ENCODE measurements at regions not wholly inside any gene's neighbourhood (a gene's known extent, or its start where the extent isn't known, plus 50 kb on each side); places are given as distances from the start of the nearest gene placed in this dataset.

- Histone ChIP-seq H3K18ac (ENCODE audit: low read length) (no peak overlapping the region), H3K36me3 (ENCODE audit: control insufficient read depth, insufficient read depth, low read length) (no peaks in the 10 kb centered on the region), H3K9ac (ENCODE audit: low read length) (no peak overlapping the region), H2BK5ac (ENCODE audit: low read length) (no peak overlapping the region), H3K4me2 (ENCODE audit: low read length) (no peak overlapping the region), H3K4me3 (ENCODE audit: low read length) (no peak overlapping the region), H4K8ac (ENCODE audit: low read depth, low read length) (no peak overlapping the region), H4K5ac (ENCODE audit: low read length) (no peak overlapping the region), H3K4me1 (ENCODE audit: control insufficient read depth, low read depth, low read length) (peaks cover 5% of the 10 kb centered on the region), H3K4ac (ENCODE audit: low read depth, low read length) (no peak overlapping the region), H3K79me2 (ENCODE audit: control insufficient read depth, insufficient read depth, low read length) (no peaks in the 10 kb centered on the region), H3K27me3 (ENCODE audit: insufficient read depth, low read length, poor library complexity) (peaks cover 5% of the 10 kb centered on the region), H2AK5ac (ENCODE audit: low read length) (no peak overlapping the region), H3K79me1 (ENCODE audit: low read length) (no peaks in the 10 kb centered on the region), H3K27ac (ENCODE audit: low read depth, low read length) (no peak overlapping the region), H3K56ac (ENCODE audit: low read length) (no peak overlapping the region), H2BK15ac (replicated peaks; ENCODE audit: low read depth) (no peak overlapping the region), H3K23ac (ENCODE audit: low read length) (no peak overlapping the region), H2BK120ac (ENCODE audit: low read depth, low read length) (no peak overlapping the region)
- DNase-seq, result no peak
- WGBS (ENCODE audit: extremely low coverage, insufficient coverage, low lambda C conversion rate), result no CpG with 5 or more reads among the region's 2 CpGs
Measured at GRCh38 chr1:38580594-38580993, 279.0 kb downstream of the RRAGC start.

- WGBS (ENCODE audit: extremely low coverage, insufficient coverage, low lambda C conversion rate), result no CpG with 5 or more reads among the region's 5 CpGs
- no peak overlapping the region for H3K27ac ChIP-seq (ENCODE audit: low read depth, low read length)
- no peak overlapping the region for H3K56ac ChIP-seq (ENCODE audit: low read length)
- peaks cover 5% of the 10 kb centered on the region for H3K4me1 ChIP-seq (ENCODE audit: control insufficient read depth, low read depth, low read length)
- H3K4me3 ChIP-seq (ENCODE audit: low read length), result no peak overlapping the region
- no peak overlapping the region for H2BK15ac ChIP-seq (replicated peaks; ENCODE audit: low read depth)
- no peaks in the 10 kb centered on the region for H3K36me3 ChIP-seq (ENCODE audit: control insufficient read depth, insufficient read depth, low read length)
- no peak overlapping the region for H3K18ac ChIP-seq (ENCODE audit: low read length)
- peak overlapping the region; percentile 58 for H3K4me2 ChIP-seq (ENCODE audit: low read length)
- H2AK5ac ChIP-seq (ENCODE audit: low read length), result no peak overlapping the region
- no peaks in the 10 kb centered on the region for H3K79me1 ChIP-seq (ENCODE audit: low read length)
- no peak overlapping the region for H4K5ac ChIP-seq (ENCODE audit: low read length)
- H4K8ac ChIP-seq (ENCODE audit: low read depth, low read length), result no peak overlapping the region
- no peak overlapping the region for H3K23ac ChIP-seq (ENCODE audit: low read length)
- no peak for DNase-seq
- no peak overlapping the region for H2BK120ac ChIP-seq (ENCODE audit: low read depth, low read length)
- no peaks in the 10 kb centered on the region for H3K79me2 ChIP-seq (ENCODE audit: control insufficient read depth, insufficient read depth, low read length)
- no peak overlapping the region for H3K9ac ChIP-seq (ENCODE audit: low read length)
- no peak overlapping the region for H2BK5ac ChIP-seq (ENCODE audit: low read length)
- H3K4ac ChIP-seq (ENCODE audit: low read depth, low read length), result no peak overlapping the region
- H3K27me3 ChIP-seq (ENCODE audit: insufficient read depth, low read length, poor library complexity), result peaks cover 5% of the 10 kb centered on the region
Measured at GRCh38 chr1:38579056-38579455, 280.5 kb downstream of the RRAGC start.

GRCh38 chr1:38578271-38578951 lies 281.2 kb downstream of the RRAGC start:
- H3K9ac ChIP-seq (ENCODE audit: low read length), result peak overlapping the region; percentile 48

DNA sequence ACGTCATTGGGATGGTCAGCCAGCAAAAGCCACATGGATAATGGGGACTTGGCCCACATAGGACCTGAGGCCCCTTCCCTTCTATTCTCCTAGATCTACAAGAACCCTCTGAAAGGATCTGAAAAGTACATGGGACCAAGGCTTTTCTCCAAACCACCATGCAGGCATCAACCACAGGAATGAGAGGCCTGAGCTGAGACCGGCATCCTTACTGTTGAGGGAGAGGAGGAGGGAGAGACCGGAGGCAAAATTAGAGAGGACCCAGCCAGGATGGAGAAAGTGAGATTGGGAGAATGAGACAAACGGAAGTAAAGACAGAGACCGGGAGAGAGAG lies 281.7 kb downstream of the RRAGC start:
- Histone ChIP-seq H4K5ac (ENCODE audit: low read length) (no peak overlapping the region), H3K23ac (ENCODE audit: low read length) (no peak overlapping the region), H3K4ac (ENCODE audit: low read depth, low read length) (no peak overlapping the region), H3K18ac (ENCODE audit: low read length) (no peak overlapping the region), H3K79me1 (ENCODE audit: low read length) (no peaks in the 10 kb centered on the region), H2BK120ac (ENCODE audit: low read depth, low read length) (no peak overlapping the region), H3K27ac (ENCODE audit: low read depth, low read length) (no peak overlapping the region), H3K36me3 (ENCODE audit: control insufficient read depth, insufficient read depth, low read length) (no peaks in the 10 kb centered on the region), H3K56ac (ENCODE audit: low read length) (peak overlapping the region; percentile 74), H3K9ac (ENCODE audit: low read length) (peak overlapping the region; percentile 15), H2BK15ac (replicated peaks; ENCODE audit: low read depth) (no peak overlapping the region), H2AK5ac (ENCODE audit: low read length) (no peak overlapping the region), H3K27me3 (ENCODE audit: insufficient read depth, low read length, poor library complexity) (peaks cover 5% of the 10 kb centered on the region), H4K8ac (ENCODE audit: low read depth, low read length) (no peak overlapping the region), H3K79me2 (ENCODE audit: control insufficient read depth, insufficient read depth, low read length) (no peaks in the 10 kb centered on the region), H3K4me3 (ENCODE audit: low read length) (peak overlapping the region; percentile 30), H2BK5ac (ENCODE audit: low read length) (no peak overlapping the region), H3K4me2 (ENCODE audit: low read length) (peak overlapping the region; percentile 58), H3K4me1 (ENCODE audit: control insufficient read depth, low read depth, low read length) (peaks cover 5% of the 10 kb centered on the region)
- WGBS (ENCODE audit: extremely low coverage, insufficient coverage, low lambda C conversion rate), result no CpG with 5 or more reads among the region's 5 CpGs
- no peak for DNase-seq

More at GRCh38 chr1:38578271-38578951, 281.2 kb downstream of the RRAGC start:
- no peak overlapping the region for H3K27ac ChIP-seq (ENCODE audit: low read depth, low read length)
- H4K8ac ChIP-seq (ENCODE audit: low read depth, low read length), result no peak overlapping the region
- no peak overlapping the region for H3K4ac ChIP-seq (ENCODE audit: low read depth, low read length)
- H3K79me2 ChIP-seq (ENCODE audit: control insufficient read depth, insufficient read depth, low read length), result no peaks in the 10 kb centered on the region
- no peak overlapping the region for H2BK120ac ChIP-seq (ENCODE audit: low read depth, low read length)
- H3K27me3 ChIP-seq (ENCODE audit: insufficient read depth, low read length, poor library complexity), result peaks cover 5% of the 10 kb centered on the region
- no peak overlapping the region for H3K18ac ChIP-seq (ENCODE audit: low read length)
- DNase-seq, result peak; percentile 48
- H2AK5ac ChIP-seq (ENCODE audit: low read length), result no peak overlapping the region
- H3K23ac ChIP-seq (ENCODE audit: low read length), result no peak overlapping the region
- no peak overlapping the region for H2BK15ac ChIP-seq (replicated peaks; ENCODE audit: low read depth)
- WGBS (ENCODE audit: extremely low coverage, insufficient coverage, low lambda C conversion rate), result no CpG with 5 or more reads among the region's 66 CpGs
- H3K56ac ChIP-seq (ENCODE audit: low read length), result peak overlapping the region; percentile 74
- H3K4me3 ChIP-seq (ENCODE audit: low read length), result peak overlapping the region; percentile 33
- peaks cover 5% of the 10 kb centered on the region for H3K4me1 ChIP-seq (ENCODE audit: control insufficient read depth, low read depth, low read length)
- H3K79me1 ChIP-seq (ENCODE audit: low read length), result no peaks in the 10 kb centered on the region
- H2BK5ac ChIP-seq (ENCODE audit: low read length), result no peak overlapping the region
- no peak overlapping the region for H4K5ac ChIP-seq (ENCODE audit: low read length)
- no peaks in the 10 kb centered on the region for H3K36me3 ChIP-seq (ENCODE audit: control insufficient read depth, insufficient read depth, low read length)
- H3K4me2 ChIP-seq (ENCODE audit: low read length), result peak overlapping the region; percentile 58

- H3K4ac ChIP-seq (ENCODE audit: low read depth, low read length), result no peak overlapping the region
- no peak overlapping the region for H4K8ac ChIP-seq (ENCODE audit: low read depth, low read length)
- H2BK5ac ChIP-seq (ENCODE audit: low read length), result no peak overlapping the region
- no CpG with 5 or more reads among the region's 4 CpGs for WGBS (ENCODE audit: extremely low coverage, insufficient coverage, low lambda C conversion rate)
- H2BK120ac ChIP-seq (ENCODE audit: low read depth, low read length), result no peak overlapping the region
- no peak overlapping the region for H3K4me2 ChIP-seq (ENCODE audit: low read length)
- no peak overlapping the region for H2BK15ac ChIP-seq (replicated peaks; ENCODE audit: low read depth)
- H3K23ac ChIP-seq (ENCODE audit: low read length), result no peak overlapping the region
- H3K36me3 ChIP-seq (ENCODE audit: control insufficient read depth, insufficient read depth, low read length), result no peaks in the 10 kb centered on the region
- peaks cover 5% of the 10 kb centered on the region for H3K27me3 ChIP-seq (ENCODE audit: insufficient read depth, low read length, poor library complexity)
- no peak for DNase-seq
- H3K56ac ChIP-seq (ENCODE audit: low read length), result no peak overlapping the region
- no peak overlapping the region for H3K27ac ChIP-seq (ENCODE audit: low read depth, low read length)
- H2AK5ac ChIP-seq (ENCODE audit: low read length), result no peak overlapping the region
- no peaks in the 10 kb centered on the region for H3K79me1 ChIP-seq (ENCODE audit: low read length)
- H3K79me2 ChIP-seq (ENCODE audit: control insufficient read depth, insufficient read depth, low read length), result no peaks in the 10 kb centered on the region
- no peak overlapping the region for H4K5ac ChIP-seq (ENCODE audit: low read length)
- H3K18ac ChIP-seq (ENCODE audit: low read length), result no peak overlapping the region
- H3K9ac ChIP-seq (ENCODE audit: low read length), result no peak overlapping the region
- H3K4me1 ChIP-seq (ENCODE audit: control insufficient read depth, low read depth, low read length), result peaks cover 5% of the 10 kb centered on the region
- H3K4me3 ChIP-seq (ENCODE audit: low read length), result no peak overlapping the region
Measured at GRCh38 chr1:38577385-38577784, 282.2 kb downstream of the RRAGC start.

- Histone ChIP-seq H3K4me2 (ENCODE audit: low read length) (no peak overlapping the region), H3K23ac (ENCODE audit: low read length) (no peak overlapping the region), H4K8ac (ENCODE audit: low read depth, low read length) (no peak overlapping the region), H3K36me3 (ENCODE audit: control insufficient read depth, insufficient read depth, low read length) (no peaks in the 10 kb centered on the region), H3K4me1 (ENCODE audit: control insufficient read depth, low read depth, low read length) (peaks cover 5% of the 10 kb centered on the region), H3K4me3 (ENCODE audit: low read length) (no peak overlapping the region), H2BK15ac (replicated peaks; ENCODE audit: low read depth) (no peak overlapping the region), H3K4ac (ENCODE audit: low read depth, low read length) (no peak overlapping the region), H2BK120ac (ENCODE audit: low read depth, low read length) (no peak overlapping the region), H2BK5ac (ENCODE audit: low read length) (no peak overlapping the region), H3K56ac (ENCODE audit: low read length) (no peak overlapping the region), H2AK5ac (ENCODE audit: low read length) (no peak overlapping the region), H3K79me1 (ENCODE audit: low read length) (no peaks in the 10 kb centered on the region), H3K79me2 (ENCODE audit: control insufficient read depth, insufficient read depth, low read length) (no peaks in the 10 kb centered on the region), H3K27me3 (ENCODE audit: insufficient read depth, low read length, poor library complexity) (peaks cover 5% of the 10 kb centered on the region), H3K27ac (ENCODE audit: low read depth, low read length) (no peak overlapping the region), H4K5ac (ENCODE audit: low read length) (no peak overlapping the region), H3K9ac (ENCODE audit: low read length) (no peak overlapping the region), H3K18ac (ENCODE audit: low read length) (no peak overlapping the region)
- WGBS (ENCODE audit: extremely low coverage, insufficient coverage, low lambda C conversion rate), result no CpG with 5 or more reads among the region's 6 CpGs
- no peak for DNase-seq
Measured at GRCh38 chr1:38576241-38576640, 283.3 kb downstream of the RRAGC start.
